Raji (cell line): ENCODE measurements at regions not wholly inside any gene's neighbourhood (a gene's known extent, or its start where the extent isn't known, plus 50 kb on each side); places are given as distances from the start of the nearest gene placed in this dataset.

Experiments
- POLR2A ChIP-seq: IDR thresholded peaks from 2 replicates; pipeline ENCODE4 v1.6.1; 2011; ENCODE audit warnings: low read depth, low read length, control low read depth; ENCODE audit not compliant: insufficient read depth

DNA sequence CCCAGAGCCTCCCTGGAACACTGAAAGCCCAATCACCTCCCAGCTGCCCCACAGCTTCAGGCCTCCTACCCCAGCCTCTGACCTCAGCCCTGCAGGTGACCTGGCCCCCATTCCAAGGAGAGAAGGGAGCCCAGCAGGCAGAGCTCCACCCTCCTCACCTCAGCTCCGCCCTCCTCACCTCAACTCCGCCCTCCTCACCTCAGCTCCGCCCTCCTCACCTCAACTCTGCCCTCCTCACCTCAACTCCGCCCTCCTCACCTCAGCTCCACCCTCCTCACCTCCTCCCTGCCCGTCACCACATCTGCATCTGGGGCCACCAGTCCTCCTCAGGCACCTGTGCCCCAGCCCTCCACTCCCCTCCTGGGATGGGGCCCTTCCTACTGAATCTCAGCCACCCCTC lies 112.2 kb upstream of the SFSWAP start:
- no peak for TF ChIP-seq POLR2A

DNA sequence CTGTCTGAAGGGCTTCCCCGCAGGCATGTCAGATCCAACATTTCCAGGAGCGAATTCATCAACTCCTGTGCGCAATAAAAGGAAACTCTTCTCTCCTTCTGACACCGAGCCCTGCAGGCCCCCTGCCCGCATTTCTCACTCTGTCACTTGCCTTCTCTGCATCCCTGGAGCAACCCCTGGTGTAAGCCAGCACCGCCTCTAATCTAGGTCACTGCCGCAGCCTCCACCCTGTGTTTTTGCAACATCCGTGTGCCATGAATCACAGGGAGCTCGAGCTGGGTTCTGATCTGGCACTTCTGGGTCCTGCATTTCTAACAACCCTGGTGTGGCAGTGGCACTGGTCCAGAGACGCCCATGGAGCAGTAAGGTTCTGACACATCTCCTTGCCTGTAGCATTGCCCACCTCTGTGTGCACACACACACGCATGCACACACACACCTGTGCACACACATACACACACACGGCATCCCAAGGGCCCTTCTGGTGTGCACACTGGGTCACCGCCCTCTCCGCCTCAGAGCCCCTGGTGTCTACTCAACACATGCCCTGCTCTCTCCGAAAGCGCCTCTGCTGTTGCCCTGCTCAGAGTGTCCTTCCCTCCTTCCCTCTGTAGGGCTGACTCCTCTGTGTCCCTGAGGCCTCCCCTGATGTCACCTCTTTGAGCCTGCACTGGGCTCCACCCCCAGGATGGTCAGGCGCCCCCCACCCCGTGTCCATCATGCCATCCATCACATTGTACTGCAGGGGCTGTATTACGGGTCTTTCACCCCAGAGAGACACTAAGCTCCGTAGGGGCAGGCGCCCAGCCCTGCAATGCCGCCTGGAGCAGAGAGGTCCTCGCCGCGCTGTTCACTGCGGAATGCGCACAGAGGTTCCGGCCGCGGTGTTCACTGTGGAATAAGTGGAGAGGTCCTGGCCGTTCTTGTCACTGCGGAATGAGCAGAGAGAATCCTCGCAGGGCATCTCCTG lies 111.4 kb upstream of the SFSWAP start:
- TF ChIP-seq POLR2A, result no peak

DNA sequence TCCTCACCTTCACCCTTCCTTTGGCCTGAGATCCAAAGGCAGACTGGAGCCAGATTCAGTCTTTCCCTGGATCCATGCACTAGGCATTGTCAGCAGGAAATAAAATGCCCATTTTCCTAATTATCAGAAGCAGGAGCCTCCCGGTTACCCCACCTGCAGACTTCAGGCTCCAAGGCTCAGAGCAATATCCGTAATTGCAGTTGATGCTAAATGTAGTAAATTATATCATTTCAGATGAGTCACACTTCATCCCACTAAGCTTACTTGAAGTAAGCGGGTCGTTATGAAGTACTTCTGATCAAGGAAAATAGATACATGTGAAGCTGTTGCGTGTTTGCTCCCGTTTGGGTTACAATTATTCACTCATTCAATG lies 110.7 kb upstream of the SFSWAP start:
- TF ChIP-seq POLR2A, result no peak

DNA sequence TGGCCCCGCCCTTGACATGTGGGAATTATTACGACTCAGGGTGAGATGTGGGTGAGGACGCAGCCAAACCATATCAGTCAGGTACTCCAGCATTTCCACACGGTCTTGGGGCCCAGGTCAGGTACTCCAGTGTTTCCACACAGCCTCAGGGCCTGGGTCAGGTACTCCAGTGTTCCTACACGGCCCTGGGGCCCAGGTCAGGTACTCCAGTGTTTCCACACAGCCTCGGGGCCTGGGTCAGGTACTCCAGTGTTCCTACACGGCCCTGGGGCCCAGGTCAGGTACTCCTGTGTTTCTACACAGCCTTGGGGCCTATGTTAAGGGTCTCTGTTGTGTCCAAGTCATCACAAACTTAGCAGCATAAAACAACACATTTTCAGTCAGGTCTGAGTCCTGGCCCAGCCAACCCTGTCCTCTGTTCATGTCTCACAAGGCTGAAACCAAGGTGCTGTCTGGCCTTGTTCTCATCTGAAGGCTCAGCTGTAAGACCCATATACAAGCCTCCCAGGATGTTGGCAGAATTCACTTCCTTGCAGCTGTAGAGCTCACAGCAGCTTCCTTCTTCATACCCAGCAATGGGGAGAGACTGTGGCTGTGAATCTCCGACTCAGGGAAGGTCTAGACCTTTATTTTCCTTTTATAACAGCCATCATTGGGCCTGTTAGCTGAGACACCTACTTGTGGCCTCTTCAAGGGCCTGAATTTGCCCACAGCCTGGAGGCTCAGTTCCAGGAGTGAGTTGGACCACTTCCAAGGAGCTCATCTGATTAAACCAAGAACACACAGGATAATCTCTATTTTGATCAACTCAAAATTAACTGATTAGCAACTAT lies 107.6 kb upstream of the SFSWAP start:
- no peak for TF ChIP-seq POLR2A

DNA sequence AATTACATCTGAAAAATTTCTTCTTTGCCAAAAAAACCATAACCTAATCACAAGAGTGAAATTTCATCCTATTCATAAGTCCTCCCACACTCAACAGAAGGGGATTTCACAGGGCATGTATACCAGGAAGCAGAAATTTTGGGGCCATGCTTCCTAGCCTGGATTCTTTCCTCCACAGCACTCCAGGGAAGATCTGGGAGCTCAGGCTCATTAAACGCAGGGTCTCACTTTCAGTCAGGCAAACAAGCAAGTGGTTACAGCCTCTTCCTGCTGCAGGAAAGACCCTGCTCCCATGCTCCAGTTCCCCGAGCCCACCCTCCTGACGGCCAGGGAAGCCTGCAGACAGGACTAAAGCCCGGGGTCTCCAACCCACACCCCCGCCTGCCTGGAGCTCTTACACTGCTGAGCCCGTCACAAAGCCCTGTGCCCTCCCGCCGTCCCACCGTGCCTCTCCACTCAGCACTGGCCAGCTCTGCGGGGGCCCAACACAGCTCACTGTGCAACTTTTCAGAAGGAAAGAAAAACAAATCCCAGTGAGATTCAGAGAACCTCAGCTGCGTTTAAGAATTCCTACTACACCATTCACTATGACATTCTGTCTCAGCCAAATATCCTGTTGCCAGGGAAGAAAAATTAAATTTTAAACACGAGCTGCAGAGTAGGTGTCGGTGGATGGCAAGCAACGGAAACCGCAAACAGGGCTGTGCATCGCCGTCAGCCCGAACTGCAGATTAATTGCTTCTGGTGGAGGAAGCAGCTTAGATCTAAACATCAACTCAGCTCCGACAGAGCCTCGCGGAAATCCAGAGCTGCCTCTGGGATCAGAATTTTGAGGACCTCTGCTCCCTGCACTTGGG lies 106.7 kb upstream of the SFSWAP start:
- no peak for TF ChIP-seq POLR2A

DNA sequence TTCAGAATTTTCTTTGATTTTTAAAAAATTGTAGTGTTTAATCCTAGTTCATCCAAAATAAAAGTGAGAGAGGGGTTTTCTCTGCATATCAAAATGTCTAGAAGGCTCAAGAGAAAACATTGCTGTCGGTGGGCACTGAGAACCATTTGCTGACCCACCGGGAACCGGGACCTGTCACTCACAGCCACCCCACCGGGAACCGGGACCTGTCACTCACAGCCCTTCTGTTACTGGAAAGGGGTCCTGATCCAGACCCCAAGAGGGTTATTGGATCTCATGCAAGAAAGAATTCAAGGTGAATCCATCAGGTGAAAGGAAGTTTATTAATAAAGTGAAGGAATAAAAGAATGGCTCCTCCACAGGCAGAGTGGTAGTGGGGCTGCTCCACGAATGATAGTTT lies 106.0 kb upstream of the SFSWAP start:
- TF ChIP-seq POLR2A, result no peak

DNA sequence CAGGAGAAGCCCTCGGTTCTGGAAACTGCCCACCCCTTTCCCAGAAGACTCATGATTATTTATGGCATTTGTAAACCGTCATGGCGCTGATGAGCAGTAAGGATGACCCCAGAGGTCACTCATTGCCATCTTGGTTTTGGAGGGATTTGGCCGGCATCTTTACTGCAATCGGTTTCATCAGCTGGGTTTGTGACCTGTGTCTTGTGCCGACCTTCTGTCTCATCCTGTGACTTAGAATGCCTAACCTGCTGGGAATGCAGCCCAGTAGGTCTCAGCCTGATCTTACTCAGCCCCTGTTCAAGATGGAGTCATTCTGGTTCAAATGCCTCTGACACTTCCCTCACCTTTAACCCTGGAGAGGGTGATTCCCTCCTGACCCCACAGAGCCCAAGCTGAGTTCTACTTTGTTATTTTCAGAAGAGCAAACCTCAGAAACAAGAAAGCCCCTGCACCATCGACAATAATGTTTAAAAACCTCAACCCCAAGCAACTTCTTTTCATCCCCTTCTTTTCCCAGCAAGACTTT lies 105.5 kb upstream of the SFSWAP start:
- TF ChIP-seq POLR2A, result no peak

DNA sequence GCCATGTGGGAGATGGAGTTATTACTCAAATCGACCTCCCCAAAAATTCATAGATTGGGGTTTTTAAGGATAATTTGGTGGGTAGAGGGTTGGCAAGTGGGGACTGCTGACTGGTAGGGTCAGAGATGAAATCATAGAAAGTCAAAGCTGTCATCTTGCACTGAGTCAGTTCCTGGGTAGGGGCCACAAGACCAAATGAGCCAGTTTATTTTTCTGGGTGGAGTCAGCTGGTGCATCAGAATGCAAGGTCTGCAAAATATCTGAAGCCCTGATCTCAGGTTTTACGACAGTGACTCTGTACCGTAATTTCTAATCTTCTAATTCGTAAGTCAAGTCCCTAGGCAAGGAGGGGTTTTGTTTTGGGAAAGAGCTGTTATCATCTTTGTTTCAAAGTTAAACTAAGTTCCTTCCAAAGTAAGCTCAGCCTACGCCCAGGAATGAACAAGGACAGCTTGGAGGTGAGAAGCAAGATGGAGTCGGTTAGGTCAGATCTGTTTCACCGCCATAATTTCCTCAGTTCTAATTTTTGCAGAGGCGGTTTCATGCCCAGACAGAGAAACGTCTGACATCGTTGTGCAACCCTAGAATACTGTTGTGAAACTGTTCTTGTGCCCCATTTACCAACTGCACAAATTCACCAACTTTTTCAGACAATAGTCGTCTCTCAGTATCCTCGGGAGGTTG lies 104.5 kb upstream of the SFSWAP start:
- no peak for TF ChIP-seq POLR2A

DNA sequence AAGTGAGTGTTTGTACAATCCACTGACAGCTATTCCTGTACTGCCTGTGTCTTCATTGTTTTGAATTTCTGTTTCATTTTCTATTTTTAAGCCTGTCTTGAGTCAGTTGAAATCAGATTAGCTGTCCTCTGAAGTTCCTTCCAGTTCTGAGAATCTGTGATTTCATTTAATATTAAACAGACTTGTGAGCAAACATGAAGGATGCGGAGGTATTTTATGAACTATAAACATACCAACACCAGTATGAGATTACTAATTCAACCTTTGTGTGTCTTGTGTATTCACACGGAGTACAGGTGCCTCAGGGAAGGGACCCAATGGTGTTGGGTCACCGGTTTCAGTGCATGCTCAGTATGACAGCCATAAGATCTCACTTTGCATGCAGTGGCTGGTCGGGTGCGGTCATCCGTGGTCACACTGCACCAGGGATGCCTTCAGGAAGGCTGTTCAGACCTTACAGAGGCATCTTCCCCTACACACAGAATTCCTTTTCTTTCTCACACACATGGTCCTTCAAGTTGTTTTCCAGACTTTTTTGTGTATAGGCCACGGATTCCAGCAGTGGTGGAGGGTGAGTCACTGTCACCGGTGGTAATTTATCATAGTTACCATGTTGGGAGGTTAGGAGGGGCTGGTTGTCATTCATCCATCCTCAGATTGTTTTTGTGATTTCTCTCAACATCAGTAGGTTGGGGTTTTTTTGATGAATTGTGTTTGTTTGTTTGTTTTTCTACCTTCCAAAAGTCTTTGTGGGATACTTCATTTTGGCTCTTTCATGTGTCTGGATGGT lies 103.0 kb upstream of the SFSWAP start:
- no peak for TF ChIP-seq POLR2A

DNA sequence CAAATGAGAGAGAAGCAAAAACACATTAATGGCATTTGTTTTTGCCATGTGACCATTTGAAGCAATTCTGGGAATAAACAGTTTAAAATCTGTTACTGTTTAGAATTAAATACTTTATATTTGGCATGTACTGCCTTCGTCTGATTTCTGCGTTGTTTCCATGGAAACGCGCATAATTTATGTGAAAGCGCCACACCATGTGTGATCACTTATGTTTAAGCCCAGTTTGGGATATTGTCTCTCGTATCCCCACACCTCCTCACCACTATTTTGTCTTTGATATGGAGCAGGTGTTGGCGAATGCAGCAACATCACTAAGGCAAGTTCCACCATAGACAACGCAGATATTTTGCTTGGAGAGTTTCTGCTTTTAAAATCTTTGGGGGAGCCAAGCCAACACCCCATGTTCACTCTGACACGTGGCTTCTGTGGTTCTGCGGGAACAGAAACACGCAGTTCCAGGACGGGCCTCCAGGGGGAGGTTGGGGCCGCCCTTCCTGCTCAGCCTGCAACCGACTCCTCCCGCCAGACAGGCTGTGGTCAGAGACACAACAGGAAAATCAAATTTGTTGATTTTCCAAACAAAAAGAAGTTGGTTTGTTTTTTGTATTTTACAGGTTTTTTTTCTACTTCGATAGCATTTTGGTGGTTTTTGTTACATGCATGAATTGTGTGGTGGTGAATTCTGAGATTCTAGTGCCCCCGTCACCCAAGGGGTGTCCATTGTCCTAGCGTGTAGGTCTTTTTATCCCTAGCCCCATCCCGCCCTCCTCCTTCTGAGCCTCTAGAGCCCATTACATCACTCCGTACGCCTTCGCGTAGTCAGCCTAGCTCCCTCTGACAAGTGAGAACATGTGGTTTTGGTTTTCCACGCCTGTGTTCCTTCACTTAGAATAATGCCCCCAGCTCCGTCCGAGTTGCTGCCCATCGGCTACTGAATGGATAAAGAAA lies 101.9 kb upstream of the SFSWAP start:
- no peak for TF ChIP-seq POLR2A

DNA sequence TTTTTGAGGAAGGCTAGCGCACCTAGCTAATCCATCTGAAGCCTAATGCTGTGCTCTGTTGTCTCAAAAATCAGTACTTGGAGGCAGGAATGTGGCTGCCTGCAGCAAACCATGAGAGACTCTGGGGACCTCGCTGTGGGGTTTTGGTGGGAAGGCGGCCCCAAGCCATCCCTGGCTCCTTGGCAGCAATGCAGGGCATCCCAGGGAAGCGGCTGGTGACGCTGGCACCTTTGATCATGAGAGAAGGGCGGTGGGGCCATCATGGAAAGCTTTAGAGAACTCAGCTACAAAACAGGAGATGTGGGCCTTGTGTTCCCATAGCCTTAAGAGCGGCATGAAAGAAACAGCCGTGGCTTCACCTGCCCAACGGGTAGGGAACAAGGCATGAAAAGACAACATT lies 101.1 kb upstream of the SFSWAP start:
- TF ChIP-seq POLR2A, result no peak

DNA sequence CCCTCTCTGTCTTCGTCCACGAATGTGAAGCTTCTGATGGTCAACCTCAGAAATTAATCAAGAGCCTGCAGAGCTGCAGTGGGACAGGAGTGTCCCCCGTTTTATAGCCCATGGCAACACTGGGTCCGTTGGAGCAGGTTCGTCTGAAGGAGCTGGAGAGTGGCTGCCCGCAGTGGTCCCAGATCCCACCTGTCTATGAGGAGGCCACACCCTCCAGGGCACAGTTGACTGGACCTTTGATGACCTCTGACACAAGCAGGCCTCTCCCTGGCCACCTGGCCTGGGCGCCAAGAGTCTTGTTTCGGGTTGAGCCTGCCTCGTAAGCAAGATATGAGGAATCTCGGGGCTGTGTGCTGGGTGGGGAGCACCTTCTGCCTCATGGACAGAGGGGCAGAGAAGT lies 100.7 kb upstream of the SFSWAP start:
- TF ChIP-seq POLR2A, result no peak
